ENCODE measurements at regions not wholly inside any gene's neighbourhood (a gene's known extent, or its start where the extent isn't known, plus 50 kb on each side); places are given as distances from the start of the nearest gene placed in this dataset.

GRCh38 chr3:197408177-197408957 lies 110.0 kb upstream of the DLG1 start:
- TF ChIP-seq CTCF (IDR thresholded peaks at IDR 0.05; ENCODE audit: borderline replicate concordance, extremely low read depth, low read length, poor library complexity, severe bottlenecking) (no peak), EZH2 (IDR thresholded peaks at IDR 0.05; ENCODE audit: borderline replicate concordance, low read depth, low read length, severe bottlenecking) (no peak)

All from DND-41 (cell line).